GM12865 (cell line): ENCODE measurements at regions not wholly inside any gene's neighbourhood (a gene's known extent, or its start where the extent isn't known, plus 50 kb on each side); places are given as distances from the start of the nearest gene placed in this dataset.

Source experiments
- DNase-seq: peaks from one replicate; pipeline ENCODE4 v3.0.0; 2010; ENCODE audit warnings: low read depth
- H3K4me3 ChIP-seq: 2 replicates; pipeline ENCODE4 v1.5.1; 2011; ENCODE audit warnings: mild to moderate bottlenecking, low read depth, low read length, control low read depth
- CTCF ChIP-seq: IDR thresholded peaks from 2 replicates; pipeline ENCODE4 v1.5.1; 2011; ENCODE audit warnings: low read length, control low read depth, low read depth, inconsistent platforms; ENCODE audit not compliant: insufficient read depth; ENCODE audit errors: missing control alignments

GRCh38 chr16:73275024-73275423 lies 227.1 kb upstream of the ZFHX3 start:
- no peak for TF ChIP-seq CTCF
- no peak overlapping the region for H3K4me3 ChIP-seq
- DNase-seq, result no peak

- no peak overlapping the region for H3K4me3 ChIP-seq
- TF ChIP-seq CTCF, result no peak
- DNase-seq, result no peak
Observed at GRCh38 chr16:73274140-73274539, 226.2 kb upstream of the ZFHX3 start.

GRCh38 chr16:73268366-73268993 lies 220.6 kb upstream of the ZFHX3 start:
- TF ChIP-seq CTCF, result no peak
- no peak overlapping the region for H3K4me3 ChIP-seq
- no peak for DNase-seq

- no peak for TF ChIP-seq CTCF
- no peak for DNase-seq
Observed at GRCh38 chr16:73265935-73266334, 218.0 kb upstream of the ZFHX3 start.

GRCh38 chr16:73265124-73265837 lies 217.4 kb upstream of the ZFHX3 start:
- no peak for DNase-seq
- no peak overlapping the region for H3K4me3 ChIP-seq
- no peak for TF ChIP-seq CTCF

More at GRCh38 chr16:73265935-73266334, 218.0 kb upstream of the ZFHX3 start:
- no peak overlapping the region for H3K4me3 ChIP-seq

GRCh38 chr16:73262931-73263330 lies 215.0 kb upstream of the ZFHX3 start:
- H3K4me3 ChIP-seq, result no peak overlapping the region
- no peak for TF ChIP-seq CTCF
- no peak for DNase-seq
